ENCODE measurements at regions not wholly inside any gene's neighbourhood (a gene's known extent, or its start where the extent isn't known, plus 50 kb on each side); places are given as distances from the start of the nearest gene placed in this dataset.
A peak's percentile ranks its signal among the peaks of the same experiment; 100 is the strongest.
"Not testable (repeated sequence)": the region's sequence is repeated elsewhere in the genome, so short reads cannot be mapped to it uniquely, and the experiment has no call there.

GRCh38 chr3:16704941-16705340 lies 99.7 kb upstream of the DAZL start:
- H3K27ac ChIP-seq, result no peak overlapping the region

DNA sequence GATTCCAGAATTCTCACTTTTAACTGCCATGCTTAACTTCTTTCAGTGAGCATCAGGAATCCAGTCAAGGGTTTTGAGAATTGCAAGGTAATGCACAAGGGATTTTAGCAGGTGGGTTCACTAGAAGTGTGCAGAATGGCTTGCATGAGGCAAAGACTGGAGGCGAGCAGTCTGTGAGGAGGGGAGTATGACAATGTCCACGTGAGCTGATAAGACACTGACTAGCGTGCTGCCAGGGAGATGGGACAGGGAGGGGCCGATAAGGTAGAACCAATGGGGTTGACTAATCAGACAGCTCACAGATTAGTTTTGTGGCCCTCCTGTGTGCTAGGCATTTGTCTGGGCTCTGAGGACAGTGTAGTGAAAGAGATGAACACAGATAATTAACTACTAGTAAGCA lies 102.0 kb upstream of the DAZL start:
- no peak overlapping the region for H3K27ac ChIP-seq
- H3K4me3 ChIP-seq, result no peak overlapping the region

More at GRCh38 chr3:16704941-16705340, 99.7 kb upstream of the DAZL start:
- H3K4me3 ChIP-seq, result no peak overlapping the region

- Histone ChIP-seq H3K27ac (no peak overlapping the region), H3K4me3 (no peak overlapping the region)
Measured at GRCh38 chr3:16708285-16708684, 103.1 kb upstream of the DAZL start.

GRCh38 chr3:16711691-16712090 lies 106.5 kb upstream of the DAZL start:
- H3K27ac ChIP-seq, H3K4me3 ChIP-seq: not testable (repeated sequence)

GRCh38 chr3:16715281-16715680 lies 110.1 kb upstream of the DAZL start:
- H3K27ac ChIP-seq, result no peak overlapping the region
- H3K4me3 ChIP-seq, result no peak overlapping the region

DNA sequence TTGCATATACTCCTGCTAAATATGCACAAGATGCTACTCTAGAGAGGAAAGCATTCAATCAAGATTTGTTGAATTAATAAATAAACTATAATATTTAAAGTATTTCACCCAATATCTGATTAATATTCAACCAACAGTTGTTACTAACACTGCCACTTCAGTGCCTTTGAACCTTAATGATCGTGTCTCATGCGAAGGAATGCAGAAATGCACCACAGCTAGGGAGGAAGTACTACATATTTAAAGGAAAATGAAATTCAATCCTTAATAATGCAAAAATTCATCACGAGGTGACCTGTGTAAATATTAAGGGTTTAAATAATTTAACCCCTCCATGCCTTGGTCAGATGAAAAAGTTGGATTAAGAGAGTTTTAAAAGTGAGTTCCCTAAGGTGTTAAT lies 114.2 kb upstream of the DAZL start:
- no peak overlapping the region for H3K4me3 ChIP-seq

DNA sequence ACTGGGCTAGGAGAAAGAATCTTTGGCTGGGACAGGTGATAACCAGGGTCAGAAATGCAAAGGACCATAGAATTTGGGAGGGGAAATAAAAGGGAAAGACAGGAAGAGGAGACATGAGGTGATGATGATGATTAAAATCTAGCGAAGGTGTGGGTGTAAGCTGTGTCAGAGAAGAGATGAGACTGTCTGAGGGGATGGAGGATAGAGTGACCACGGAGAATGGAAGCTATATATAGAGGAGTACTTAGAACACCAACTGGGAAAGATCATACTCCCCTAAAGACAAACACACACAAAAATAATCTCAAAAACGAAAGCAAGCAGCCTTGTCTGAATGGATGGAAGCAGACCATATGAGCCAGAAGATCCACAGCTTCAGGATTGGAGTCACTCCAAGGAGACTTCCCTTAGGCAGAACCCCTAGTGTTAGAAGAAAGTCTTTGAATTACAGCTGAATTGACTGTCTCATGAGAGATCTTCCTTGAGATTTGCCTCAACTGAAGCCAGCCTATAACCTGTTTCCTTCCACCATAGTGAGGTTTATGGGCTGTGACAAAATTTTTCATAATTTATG lies 115.2 kb upstream of the DAZL start:
- H3K4me3 ChIP-seq, result no peak overlapping the region
- no peak overlapping the region for H3K27ac ChIP-seq

More for the DNA sequence above, 114.2 kb upstream of the DAZL start:
- no peak overlapping the region for H3K27ac ChIP-seq

GRCh38 chr3:16721494-16721893 lies 116.3 kb upstream of the DAZL start:
- Histone ChIP-seq H3K4me3 (no peak overlapping the region), H3K27ac (no peak overlapping the region)

GRCh38 chr3:16723978-16724377 lies 118.8 kb upstream of the DAZL start:
- Histone ChIP-seq H3K27ac (no peak overlapping the region), H3K4me3 (no peak overlapping the region)

- Histone ChIP-seq H3K27ac (no peak overlapping the region), H3K4me3 (no peak overlapping the region)
Measured at GRCh38 chr3:16724487-16724886, 119.3 kb upstream of the DAZL start.

- H3K27ac ChIP-seq, result no peak overlapping the region
- no peak overlapping the region for H3K4me3 ChIP-seq
Measured at GRCh38 chr3:16725972-16726371, 120.7 kb upstream of the DAZL start.

DNA sequence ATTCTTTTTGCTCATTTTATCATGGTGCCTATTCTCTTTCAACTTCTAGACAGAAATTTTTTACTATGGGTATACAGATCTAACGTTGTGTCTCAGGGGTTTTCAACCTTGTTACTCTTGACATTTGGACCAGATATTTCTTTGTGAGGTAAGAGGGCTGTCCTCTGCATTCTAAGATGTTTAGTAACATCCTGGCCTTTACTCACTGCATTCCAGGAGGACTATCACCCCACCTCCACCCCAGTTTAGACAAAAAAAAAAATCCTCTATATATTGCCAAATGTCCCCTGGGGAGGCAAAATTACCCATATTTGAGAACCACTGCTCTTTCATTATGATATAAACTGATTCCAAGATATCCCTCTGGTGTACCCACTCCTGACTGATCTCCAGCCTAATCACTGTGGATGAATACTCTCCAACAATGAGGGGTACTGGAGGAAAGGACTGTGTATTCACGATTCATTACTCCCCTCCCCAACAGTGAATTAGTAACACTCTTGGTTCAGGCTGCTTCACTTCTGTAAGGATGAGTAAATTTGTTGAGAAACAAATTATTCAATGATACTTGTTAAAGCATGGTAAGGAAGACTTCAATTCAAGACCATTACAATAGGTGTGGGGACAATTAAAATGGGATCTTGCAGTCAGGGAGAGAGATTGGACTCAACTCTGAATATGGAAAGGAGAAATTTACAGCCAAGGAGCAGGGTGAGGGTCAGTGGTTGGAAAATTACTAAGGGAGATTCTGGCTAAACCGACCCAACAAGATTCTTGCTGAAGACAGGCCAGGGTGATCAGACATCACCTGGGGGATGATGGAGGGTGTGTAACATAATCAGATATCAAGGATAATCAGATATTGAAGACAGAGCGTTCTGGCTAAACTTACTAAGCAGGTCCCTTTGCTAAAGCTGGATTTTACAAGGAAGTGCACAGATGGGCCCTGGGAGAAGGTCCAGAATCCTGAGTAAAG lies 123.8 kb upstream of the DAZL start:
- Histone ChIP-seq H3K27ac (no peak overlapping the region), H3K4me3 (no peak overlapping the region)

DNA sequence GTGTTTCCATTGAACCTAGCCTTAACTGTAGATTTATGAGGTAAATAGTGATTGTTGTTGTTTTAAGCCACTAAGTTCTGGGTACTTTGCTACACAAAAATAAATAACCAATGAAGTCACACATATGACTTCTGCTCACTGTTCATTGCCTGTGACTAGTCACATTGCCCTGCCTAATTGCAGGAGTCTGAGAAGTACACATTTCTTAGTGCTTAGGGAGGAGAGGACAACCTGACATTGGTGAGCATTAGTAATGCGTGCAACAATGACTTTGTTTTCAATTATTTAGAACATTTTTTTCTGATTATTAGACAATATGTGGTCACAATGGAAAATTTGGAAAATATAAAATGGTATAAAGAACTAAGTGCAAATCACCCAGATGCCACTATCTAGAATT lies 133.2 kb upstream of the DAZL start:
- no peak overlapping the region for H3K4me3 ChIP-seq
- H3K27ac ChIP-seq, result no peak overlapping the region

GRCh38 chr3:16739541-16740105 lies 134.4 kb upstream of the DAZL start:
- H3K27ac ChIP-seq, result no peak overlapping the region
- H3K4me3 ChIP-seq, result no peak overlapping the region

DNA sequence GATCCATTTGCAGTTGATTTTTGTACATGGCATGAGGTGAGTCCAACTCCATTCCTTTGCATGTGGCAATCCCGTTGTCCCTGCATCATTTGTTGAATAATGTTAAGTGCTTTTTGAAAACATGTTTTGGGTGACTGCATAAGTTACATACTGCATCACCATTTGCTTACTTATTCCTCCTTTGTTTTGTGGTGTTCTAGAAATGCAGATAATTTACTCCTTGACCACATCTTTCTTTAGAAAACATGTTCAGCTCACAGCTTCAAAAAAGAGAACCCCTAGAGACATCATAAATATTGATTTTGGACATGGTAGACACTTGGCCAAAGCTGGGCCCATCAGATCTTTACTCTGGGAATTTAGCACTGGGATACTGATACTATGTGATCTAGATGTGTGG lies 135.3 kb upstream of the DAZL start:
- peak overlapping the region in 3 of 21 experiments; percentile 0 to 55 (median 11) for H3K27ac ChIP-seq
- no peak overlapping the region for H3K4me3 ChIP-seq

DNA sequence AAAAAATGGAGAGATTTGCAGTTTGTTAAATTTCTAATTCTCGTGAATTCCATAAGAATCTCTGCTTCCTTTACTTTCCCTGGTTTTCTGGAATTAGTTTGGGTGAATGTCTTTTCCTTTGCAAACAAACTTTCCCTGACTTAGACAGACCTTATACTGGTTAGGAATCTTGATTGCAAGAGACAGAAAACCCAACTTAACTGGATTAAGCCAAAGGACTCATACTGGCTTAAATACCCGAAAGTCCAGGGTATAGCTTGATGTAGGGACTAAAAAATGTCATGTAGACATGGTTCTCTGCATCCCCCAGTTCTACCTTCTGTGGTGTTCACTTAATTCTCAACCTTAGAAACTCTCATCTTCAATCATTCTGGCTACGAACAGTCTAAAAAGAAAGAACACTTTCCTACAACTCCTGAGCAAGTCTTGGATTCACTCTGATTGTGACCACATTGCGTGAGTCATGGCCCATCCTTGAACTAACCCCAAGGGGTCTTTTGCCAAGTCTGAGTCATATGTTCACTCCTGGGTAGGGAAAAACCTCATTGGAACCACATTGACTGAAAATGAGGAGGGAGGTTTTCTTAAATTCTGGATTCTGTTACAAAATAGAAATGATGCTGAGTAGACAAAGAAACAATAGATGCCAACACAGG lies 136.0 kb upstream of the DAZL start:
- Histone ChIP-seq H3K4me3 (no peak overlapping the region), H3K27ac (peak overlapping the region in 7 of 21 experiments; percentile 0 to 66 (median 45))

DNA sequence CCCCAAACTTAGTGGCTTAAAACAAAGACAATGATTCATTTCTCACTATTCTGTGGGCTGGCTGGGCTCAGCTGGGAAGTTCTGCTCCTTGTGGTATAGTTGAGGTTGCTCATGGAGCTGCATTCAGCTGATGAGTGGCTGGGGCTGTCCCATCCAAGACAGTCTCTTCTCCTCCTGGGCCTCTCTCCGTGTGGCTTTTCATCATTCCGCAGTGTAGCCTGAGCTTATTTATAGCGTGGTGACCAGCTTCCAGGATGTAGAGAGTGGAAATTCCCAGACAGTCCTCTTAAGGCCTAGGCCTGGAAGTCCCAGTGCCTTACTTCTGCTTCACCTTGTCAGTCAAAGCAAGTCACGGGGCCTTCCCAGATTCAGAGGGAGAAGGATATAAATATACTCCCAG lies 136.7 kb upstream of the DAZL start:
- Histone ChIP-seq H3K27ac (peak overlapping the region in 5 of 21 experiments; percentile 18 to 66 (median 45)), H3K4me3 (no peak overlapping the region)

- no peak overlapping the region for H3K27ac ChIP-seq
- no peak overlapping the region for H3K4me3 ChIP-seq
Measured at GRCh38 chr3:16743276-16743675, 138.1 kb upstream of the DAZL start.

DNA sequence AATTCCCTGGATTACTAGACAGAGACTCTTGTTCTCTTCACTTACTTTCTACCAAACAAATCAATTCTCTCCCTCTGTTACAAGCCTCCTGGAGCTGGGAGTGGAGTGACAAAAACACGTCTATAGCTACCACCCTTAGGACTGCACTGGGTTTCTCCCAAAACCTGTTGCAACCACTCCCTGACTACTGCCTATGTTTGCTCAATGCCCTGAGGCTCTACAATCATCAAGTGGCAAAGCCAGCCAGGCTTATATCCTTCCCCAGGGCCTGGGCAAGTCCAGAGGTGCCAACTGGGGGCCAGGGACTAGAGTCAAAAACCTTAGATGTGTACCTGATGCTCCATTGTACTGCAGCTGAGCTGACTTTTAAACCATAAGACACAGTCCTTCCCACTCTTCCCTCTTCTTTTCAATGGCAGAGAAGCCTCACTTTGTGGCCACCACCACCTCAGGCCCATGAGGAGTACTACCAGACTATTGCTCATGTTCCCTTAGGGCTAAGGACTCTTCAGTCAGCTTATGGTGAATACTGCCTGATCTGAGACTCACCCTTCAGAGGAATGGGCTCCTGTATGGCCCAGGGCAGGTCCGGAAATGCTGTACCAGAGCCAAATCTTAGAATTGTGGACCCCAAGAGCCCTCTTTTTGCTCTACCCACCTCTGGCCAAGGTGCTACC lies 125.4 kb upstream of the PLCL2 start:
- Histone ChIP-seq H3K27ac (no peak overlapping the region), H3K4me3 (no peak overlapping the region)

DNA sequence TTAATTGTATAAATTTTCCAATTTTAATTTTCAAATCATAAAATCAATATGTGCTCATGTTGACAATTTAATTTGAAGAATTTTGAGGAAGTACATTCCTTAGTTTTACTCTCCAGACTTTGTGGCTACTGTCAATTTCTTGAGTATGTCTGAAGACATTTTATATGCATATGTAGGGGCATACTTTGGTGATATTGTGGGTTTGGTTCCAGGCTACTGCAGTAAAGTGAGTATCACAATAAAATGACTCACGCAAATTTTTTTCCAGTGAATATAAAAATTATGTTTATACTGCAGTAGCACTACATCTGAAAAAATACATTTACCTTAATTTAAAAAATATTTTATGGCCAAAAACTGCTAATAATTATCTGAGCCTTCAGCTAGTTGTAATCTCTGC lies 123.2 kb upstream of the PLCL2 start:
- H3K4me3 ChIP-seq, result no peak overlapping the region
- no peak overlapping the region for H3K27ac ChIP-seq
